CD14-positive monocyte (primary cell): ENCODE measurements at regions not wholly inside any gene's neighbourhood (a gene's known extent, or its start where the extent isn't known, plus 50 kb on each side); places are given as distances from the start of the nearest gene placed in this dataset.

Experiments
- DNase-seq, 3 donors: peaks; one replicate each; pipeline ENCODE4 v3.0.0-alpha.2; 2011 to 2022
- H2AFZ ChIP-seq: 2 replicates; pipeline ENCODE4 v1.6.0; 2012; ENCODE audit warnings: mild to moderate bottlenecking, low read depth, low read length, inconsistent platforms; ENCODE audit not compliant: insufficient read depth, poor library complexity, severe bottlenecking
- H3K27ac ChIP-seq, 2 donors: 1 replicate in 1 of 2; 2 replicates in 1 of 2; pipeline ENCODE4 v1.5.1; 2012 to 2013; ENCODE audit warnings: low read length in 2 of 2, control low read depth in 1 of 2, inconsistent platforms in 1 of 2, low read depth in 1 of 2, mild to moderate bottlenecking in 1 of 2
- H3K27me3 ChIP-seq, 2 donors: one replicate each; pipeline versions ENCODE4 v1.6.0 to v1.6.1; 2011 to 2013; ENCODE audit warnings: low read length in 2 of 2; ENCODE audit not compliant: control insufficient read depth in 2 of 2, insufficient read depth in 2 of 2
- H3K36me3 ChIP-seq, 2 donors: replicated peaks in 1 of 2; 1 replicate in 1 of 2; 2 replicates in 1 of 2; pipeline versions ENCODE4 v1.5.1 to v1.6.1; 2012 to 2013; ENCODE audit warnings: low read length in 2 of 2, control low read depth in 1 of 2, inconsistent platforms in 1 of 2, mild to moderate bottlenecking in 1 of 2; ENCODE audit not compliant: insufficient read depth in 2 of 2, control insufficient read depth in 1 of 2
- H3K4me1 ChIP-seq, 2 donors: 1 replicate in 1 of 2; 2 replicates in 1 of 2; pipeline versions ENCODE4 v1.5.1 to v1.6.1; 2012 to 2013; ENCODE audit warnings: low read length in 2 of 2, control low read depth in 1 of 2, inconsistent platforms in 1 of 2, mild to moderate bottlenecking in 1 of 2, moderate library complexity in 1 of 2; ENCODE audit not compliant: insufficient read depth in 2 of 2, control insufficient read depth in 1 of 2
- H3K4me2 ChIP-seq: replicated peaks from 2 replicates; pipeline ENCODE3; 2012; ENCODE audit warnings: low read length, moderate library complexity, mild to moderate bottlenecking; ENCODE audit not compliant: poor library complexity, severe bottlenecking; ENCODE audit errors: extremely low read depth
- H3K4me3 ChIP-seq, 3 experiments: fragments of 200-600 bp in 1 of 3; sonication (generic) in 1 of 3; replicated peaks in 1 of 3; 1 replicate in 2 of 3; 2 replicates in 1 of 3; pipeline ENCODE4 v1.5.1; 2011 to 2013; ENCODE audit warnings: low read length in 3 of 3, mild to moderate bottlenecking in 3 of 3, control low read depth in 2 of 3, low read depth in 2 of 3, inconsistent platforms in 1 of 3, moderate library complexity in 1 of 3
- H3K79me2 ChIP-seq: 2 replicates; pipeline ENCODE4 v1.6.0; 2012; ENCODE audit warnings: mild to moderate bottlenecking, control low read depth, inconsistent platforms, low read length, moderate library complexity; ENCODE audit not compliant: insufficient read depth
- H3K9ac ChIP-seq: 2 replicates; pipeline ENCODE4 v1.6.0; 2017; ENCODE audit warnings: low read length, mild to moderate bottlenecking; ENCODE audit not compliant: insufficient read depth, poor library complexity, severe bottlenecking
- H3K9me3 ChIP-seq, 2 donors: replicated peaks in 1 of 2; 1 replicate in 1 of 2; 2 replicates in 1 of 2; pipeline versions ENCODE4 v1.5.1 to v1.6.1; 2012 to 2013; ENCODE audit warnings: low read length in 2 of 2, control low read depth in 1 of 2; ENCODE audit not compliant: control insufficient read depth in 1 of 2, insufficient read depth in 1 of 2
- H4K20me1 ChIP-seq: 2 replicates; pipeline ENCODE4 v1.6.0; 2012; ENCODE audit warnings: mild to moderate bottlenecking, low read length, control low read depth, moderate library complexity; ENCODE audit not compliant: insufficient read depth
- H3K27ac Mint-ChIP-seq, 7 donors: one replicate each; pipeline ENCODE4 v1.8.0; 2020; ENCODE audit warnings: mild to moderate bottlenecking in 7 of 7, mixed read lengths in 7 of 7, moderate library complexity in 6 of 7, inconsistent platforms in 2 of 7
- H3K27me3 Mint-ChIP-seq, 3 donors: one replicate each; pipeline ENCODE4 v1.8.0; 2021 to 2022; ENCODE audit warnings: low read depth in 3 of 3, mild to moderate bottlenecking in 3 of 3, mixed read lengths in 3 of 3, moderate library complexity in 3 of 3, inconsistent platforms in 1 of 3
- H3K36me3 Mint-ChIP-seq, 2 donors: one replicate each; pipeline ENCODE4 v1.8.0; 2020; ENCODE audit warnings: mixed read lengths in 2 of 2, inconsistent platforms in 1 of 2, mild to moderate bottlenecking in 1 of 2
- H3K4me1 Mint-ChIP-seq: one replicate; pipeline ENCODE4 v1.8.0; 2020; ENCODE audit warnings: mild to moderate bottlenecking, mixed read lengths
- H3K4me3 Mint-ChIP-seq, 2 donors: one replicate each; pipeline ENCODE4 v1.8.0; 2020; ENCODE audit warnings: mild to moderate bottlenecking in 2 of 2, mixed read lengths in 2 of 2, moderate library complexity in 1 of 2
- H3K9me3 Mint-ChIP-seq, 7 donors: one replicate each; pipeline ENCODE4 v1.8.0; 2020 to 2022; ENCODE audit warnings: mixed read lengths in 7 of 7, mild to moderate bottlenecking in 6 of 7, moderate library complexity in 6 of 7, inconsistent platforms in 2 of 7
- CTCF ChIP-seq: fragments of 200-600 bp; IDR thresholded peaks from one replicate; pipeline ENCODE4 v1.8.0; 2022; ENCODE audit warnings: antibody characterized with exemption, mild to moderate bottlenecking
- WGBS: methylation state at CpG from one replicate; pipeline ENCODE4 v1.1.5; 2013; ENCODE audit warnings: missing lambda C conversion rate; ENCODE audit not compliant: insufficient coverage; 5-methylcytosine and 5-hydroxymethylcytosine counted together
- intact Hi-C, 2 donors: fragments of 100-400 bp; cut with micrococcal nuclease; formaldehyde crosslinking; loops; one replicate each; pipeline versions ENCODE4 v1.15.0 to v1.15.1; 2023

GRCh38 chr7:17152721-17153120 is 145.7 kb upstream of the AHR start:
- Histone ChIP-seq H3K4me2 (peak overlapping the region; percentile 39), H3K4me3 (peak overlapping the region in 1 of 3 experiments; percentile 27), H3K4me1 (peaks cover 43 to 55% of the 10 kb centered on the region in 2 donors), H3K27me3 (no peaks in the 10 kb centered on the region), H3K9ac (no peak overlapping the region), H3K36me3 (no peaks in the 10 kb centered on the region), H4K20me1 (no peaks in the 10 kb centered on the region), H2AFZ (no peak overlapping the region), H3K27ac (peak overlapping the region; percentile 54 to 89), H3K9me3 (no peaks in the 10 kb centered on the region), H3K79me2 (no peaks in the 10 kb centered on the region)
- no CpG with 5 or more reads among the region's 4 CpGs for WGBS
- H3K9me3 Mint-ChIP-seq: no peaks in the 10 kb centered on the region
- no peaks in the 10 kb centered on the region for H3K27me3 Mint-ChIP-seq
- peak overlapping the region in 1 of 2 donors; percentile 76 for H3K4me3 Mint-ChIP-seq
- H3K36me3 Mint-ChIP-seq: peaks cover 0 to 3% of the 10 kb centered on the region in 2 donors
- H3K27ac Mint-ChIP-seq: peak overlapping the region; percentile 96 to 99 (median 98)
- intact Hi-C loops: loop anchor here (2.0 to 10.0 kb wide), 4 partner anchors 80 to 146 kb away; partner anchors contain the start of gene AHR (in 1 of the 2)
- peak; percentile 86 to 94 (median 93) for DNase-seq
- no peak for TF ChIP-seq CTCF
- peaks cover 49% of the 10 kb centered on the region for H3K4me1 Mint-ChIP-seq

GRCh38 chr7:17153536-17153935 is 144.9 kb upstream of the AHR start:
- peak overlapping the region in 1 of 3 experiments; percentile 27 for H3K4me3 ChIP-seq
- H3K79me2 ChIP-seq: no peaks in the 10 kb centered on the region
- H3K9me3 ChIP-seq: no peaks in the 10 kb centered on the region
- no peak for TF ChIP-seq CTCF
- Mint-ChIP-seq H3K27ac (peak overlapping the region; percentile 96 to 99 (median 98)), H3K36me3 (peaks cover 0 to 3% of the 10 kb centered on the region in 2 donors), H3K4me3 (peak overlapping the region in 1 of 2 donors; percentile 19), H3K4me1 (peaks cover 47% of the 10 kb centered on the region), H3K27me3 (no peaks in the 10 kb centered on the region), H3K9me3 (no peaks in the 10 kb centered on the region)
- peak overlapping the region; percentile 25 to 89 for H3K27ac ChIP-seq
- H3K36me3 ChIP-seq: no peaks in the 10 kb centered on the region
- peak; percentile 70 to 87 (median 82) for DNase-seq
- H3K27me3 ChIP-seq: no peaks in the 10 kb centered on the region
- no CpG with 5 or more reads among the region's 3 CpGs for WGBS
- H3K4me2 ChIP-seq: peak overlapping the region; percentile 39
- H3K9ac ChIP-seq: no peak overlapping the region
- H4K20me1 ChIP-seq: no peaks in the 10 kb centered on the region
- no peak overlapping the region for H2AFZ ChIP-seq
- intact Hi-C loops: loop anchor here (2.0 to 10.0 kb wide), 4 partner anchors 79 to 145 kb away; partner anchors contain the start of gene AHR (in 1 of the 2)
- peaks cover 43 to 55% of the 10 kb centered on the region in 2 donors for H3K4me1 ChIP-seq
